ENCODE measurements at regions not wholly inside any gene's neighbourhood (a gene's known extent, or its start where the extent isn't known, plus 50 kb on each side); places are given as distances from the start of the nearest gene placed in this dataset.

- Histone ChIP-seq H2BK20ac (ENCODE audit: low read depth, low read length, poor library complexity, severe bottlenecking) (no peak overlapping the region), H4K20me1 (ENCODE audit: control insufficient read depth, insufficient read depth, insufficient read length) (no peaks in the 10 kb centered on the region), H2AFZ (ENCODE audit: low read length) (no peak overlapping the region), H3K4me2 (ENCODE audit: insufficient read depth, insufficient read length, low read length) (no peak overlapping the region), H3K18ac (ENCODE audit: insufficient read length, low read depth, low read length) (no peak overlapping the region), H3K27ac (ENCODE audit: insufficient read length, low read depth, low read length) (no peak overlapping the region), H2BK15ac (ENCODE audit: low read depth, low read length) (no peak overlapping the region), H3K9ac (ENCODE audit: extremely low read depth, insufficient read length, low read length) (no peak overlapping the region), H2BK5ac (ENCODE audit: insufficient read length, low read length) (no peak overlapping the region), H3K4ac (ENCODE audit: low read depth, low read length) (no peak overlapping the region), H4K5ac (ENCODE audit: insufficient read length, low read depth, low read length) (no peak overlapping the region), H3K23me2 (ENCODE audit: insufficient read length, low read depth, low read length, poor library complexity, severe bottlenecking) (no peaks in the 10 kb centered on the region), H4K8ac (replicated peaks; ENCODE audit: insufficient read length, low read depth, low read length) (no peak overlapping the region), H3K27me3 (ENCODE audit: insufficient read depth, low read length) (no peaks in the 10 kb centered on the region), H3K23ac (ENCODE audit: insufficient read length, low read depth, low read length) (no peak overlapping the region), H2BK12ac (ENCODE audit: insufficient read length, low read depth, low read length) (no peak overlapping the region), H4K91ac (ENCODE audit: insufficient read length, low read depth, low read length) (no peak overlapping the region), H3K56ac (ENCODE audit: insufficient read length, low read depth, low read length) (no peak overlapping the region), H3K4me1 (ENCODE audit: insufficient read depth, low read length) (no peaks in the 10 kb centered on the region), H3K79me1 (ENCODE audit: insufficient read depth, low read depth, low read length, poor library complexity, severe bottlenecking) (no peaks in the 10 kb centered on the region), H3K14ac (ENCODE audit: insufficient read depth, low read length) (no peak overlapping the region), H3K9me3 (ENCODE audit: control insufficient read depth, low read depth, low read length) (no peaks in the 10 kb centered on the region), H3K79me2 (ENCODE audit: insufficient read depth, low read length) (no peaks in the 10 kb centered on the region), H3T11ph (ENCODE audit: low read length) (no peak overlapping the region), H2BK120ac (ENCODE audit: low read depth, low read length, poor library complexity, severe bottlenecking) (no peak overlapping the region), H2AK5ac (ENCODE audit: insufficient read length, low read length) (no peak overlapping the region)
- Mint-ChIP-seq H3K27ac (no peak overlapping the region), H3K27me3 (ENCODE audit: low read depth) (no peaks in the 10 kb centered on the region; the same call in none of the 2 replicates), H3K4me1 (peaks cover 8 to 18% of the 10 kb centered on the region in 2 experiments), H3K4me3 (no peak overlapping the region), H3K36me3 (ENCODE audit: insufficient read depth in 1 of 3, low read depth in 3 of 3) (no peaks in the 10 kb centered on the region), H3K9me3 (peaks cover 3 to 4% of the 10 kb centered on the region in 2 experiments; a peak in 3 of 5 replicates)
- WGBS (ENCODE audit: extremely low coverage, insufficient read length, low lambda C conversion rate): no CpG with 5 or more reads among the region's 9 CpGs
- TF ChIP-seq, protein P1, sequence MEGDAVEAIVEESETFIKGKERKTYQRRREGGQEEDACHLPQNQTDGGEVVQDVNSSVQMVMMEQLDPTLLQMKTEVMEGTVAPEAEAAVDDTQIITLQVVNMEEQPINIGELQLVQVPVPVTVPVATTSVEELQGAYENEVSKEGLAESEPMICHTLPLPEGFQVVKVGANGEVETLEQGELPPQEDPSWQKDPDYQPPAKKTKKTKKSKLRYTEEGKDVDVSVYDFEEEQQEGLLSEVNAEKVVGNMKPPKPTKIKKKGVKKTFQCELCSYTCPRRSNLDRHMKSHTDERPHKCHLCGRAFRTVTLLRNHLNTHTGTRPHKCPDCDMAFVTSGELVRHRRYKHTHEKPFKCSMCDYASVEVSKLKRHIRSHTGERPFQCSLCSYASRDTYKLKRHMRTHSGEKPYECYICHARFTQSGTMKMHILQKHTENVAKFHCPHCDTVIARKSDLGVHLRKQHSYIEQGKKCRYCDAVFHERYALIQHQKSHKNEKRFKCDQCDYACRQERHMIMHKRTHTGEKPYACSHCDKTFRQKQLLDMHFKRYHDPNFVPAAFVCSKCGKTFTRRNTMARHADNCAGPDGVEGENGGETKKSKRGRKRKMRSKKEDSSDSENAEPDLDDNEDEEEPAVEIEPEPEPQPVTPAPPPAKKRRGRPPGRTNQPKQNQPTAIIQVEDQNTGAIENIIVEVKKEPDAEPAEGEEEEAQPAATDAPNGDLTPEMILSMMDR (conservative IDR thresholded peaks at IDR 0.05): no peak
- no peak for DNase-seq
Measured at GRCh38 chr16:49972961-49973360, 52.1 kb upstream of the CNEP1R1 start.

Measured in H9 (cell line).